NCI-H748 treated with DMSO at 0.1 percent for 48 hours (cell line): ENCODE measurements at regions not wholly inside any gene's neighbourhood (a gene's known extent, or its start where the extent isn't known, plus 50 kb on each side); places are given as distances from the start of the nearest gene placed in this dataset.
"Not testable (repeated sequence)": the region's sequence is repeated elsewhere in the genome, so short reads cannot be mapped to it uniquely, and the experiment has no call there.

Experiments used
- DNase-seq: peaks from one replicate; lab custom pipeline; 2025; lab: John Stamatoyannopoulos, UW

GRCh38 chr3:77707281-77707680 lies 667.4 kb downstream of the ROBO2 start:
- no peak for DNase-seq

- no peak for DNase-seq
These were observed 669.3 kb downstream of the ROBO2 start for GRCh38 chr3:77709155-77709554.

GRCh38 chr3:77718311-77718710 lies 678.4 kb downstream of the ROBO2 start:
- DNase-seq: no peak

- no peak for DNase-seq
These were observed 680.6 kb downstream of the ROBO2 start for GRCh38 chr3:77720460-77720971.

GRCh38 chr3:77726517-77726916 lies 686.6 kb downstream of the ROBO2 start:
- no peak for DNase-seq

GRCh38 chr3:77746048-77746447 lies 706.1 kb downstream of the ROBO2 start:
- DNase-seq: no peak

GRCh38 chr3:77746892-77747291 lies 707.0 kb downstream of the ROBO2 start:
- no peak for DNase-seq

- DNase-seq: not testable (repeated sequence)
These were observed 716.6 kb downstream of the ROBO2 start for GRCh38 chr3:77756397-77756975.

GRCh38 chr3:77772459-77772858 lies 732.6 kb downstream of the ROBO2 start:
- DNase-seq: no peak

GRCh38 chr3:77773084-77773483 lies 733.2 kb downstream of the ROBO2 start:
- DNase-seq: no peak

- no peak for DNase-seq
These were observed 740.5 kb downstream of the ROBO2 start for GRCh38 chr3:77780278-77780996.

- no peak for DNase-seq
These were observed 746.3 kb downstream of the ROBO2 start for GRCh38 chr3:77786216-77786615.

GRCh38 chr3:77795013-77795412 lies 755.1 kb downstream of the ROBO2 start:
- no peak for DNase-seq

GRCh38 chr3:77799278-77799677 lies 759.4 kb downstream of the ROBO2 start:
- no peak for DNase-seq

- DNase-seq: no peak
These were observed 761.0 kb downstream of the ROBO2 start for GRCh38 chr3:77800893-77801292.

GRCh38 chr3:77807312-77807711 lies 767.4 kb downstream of the ROBO2 start:
- no peak for DNase-seq

- no peak for DNase-seq
These were observed 774.9 kb downstream of the ROBO2 start for GRCh38 chr3:77814845-77815244.

- DNase-seq: no peak
These were observed 775.6 kb downstream of the ROBO2 start for GRCh38 chr3:77815467-77815866.

- DNase-seq: no peak
These were observed 776.5 kb downstream of the ROBO2 start for GRCh38 chr3:77816366-77816765.

GRCh38 chr3:77825001-77825827 lies 785.3 kb downstream of the ROBO2 start:
- no peak for DNase-seq

GRCh38 chr3:77835921-77836320 lies 796.0 kb downstream of the ROBO2 start:
- no peak for DNase-seq

GRCh38 chr3:77837456-77838025 lies 797.6 kb downstream of the ROBO2 start:
- DNase-seq: no peak
